ENCODE measurements at regions not wholly inside any gene's neighbourhood (a gene's known extent, or its start where the extent isn't known, plus 50 kb on each side); places are given as distances from the start of the nearest gene placed in this dataset.

DNA sequence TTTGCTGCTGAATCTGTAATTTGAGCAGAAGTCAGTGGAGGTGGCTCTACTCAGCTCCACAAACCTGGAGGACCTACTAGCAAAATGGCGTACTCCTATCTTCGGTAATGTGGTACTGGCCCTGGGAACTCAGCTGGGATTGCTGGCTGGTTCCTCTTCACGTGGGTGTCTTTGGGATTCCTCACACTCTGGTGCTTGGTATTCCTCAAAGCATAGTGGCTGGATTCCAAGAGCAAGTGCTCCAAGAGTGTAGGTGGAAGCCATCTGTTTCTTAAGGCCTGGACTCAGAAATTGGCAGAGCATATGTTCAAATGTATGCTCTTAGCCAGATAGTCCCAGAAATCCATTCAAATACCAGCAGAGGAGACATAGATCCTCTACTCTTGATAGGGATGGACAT lies 281.9 kb upstream of the CDH7 start:
- Histone ChIP-seq H2AK5ac (ENCODE audit: insufficient read length, low read length) (no peak overlapping the region), H3K9ac (ENCODE audit: extremely low read depth, insufficient read length, low read length) (no peak overlapping the region), H3K18ac (ENCODE audit: insufficient read length, low read depth, low read length) (no peak overlapping the region), H4K20me1 (ENCODE audit: control insufficient read depth, insufficient read depth, insufficient read length) (no peaks in the 10 kb centered on the region), H2AFZ (ENCODE audit: low read length) (no peak overlapping the region), H3K27me3 (ENCODE audit: insufficient read depth, low read length) (no peaks in the 10 kb centered on the region), H3K4ac (ENCODE audit: low read depth, low read length) (no peak overlapping the region), H3K23me2 (ENCODE audit: insufficient read length, low read depth, low read length, poor library complexity, severe bottlenecking) (no peaks in the 10 kb centered on the region), H3T11ph (ENCODE audit: low read length) (no peak overlapping the region), H3K56ac (ENCODE audit: insufficient read length, low read depth, low read length) (no peak overlapping the region), H3K27ac (ENCODE audit: insufficient read length, low read depth, low read length) (no peak overlapping the region), H2BK15ac (ENCODE audit: low read depth, low read length) (no peak overlapping the region), H4K5ac (ENCODE audit: insufficient read length, low read depth, low read length) (no peak overlapping the region), H4K91ac (ENCODE audit: insufficient read length, low read depth, low read length) (no peak overlapping the region), H3K23ac (ENCODE audit: insufficient read length, low read depth, low read length) (no peak overlapping the region), H2BK5ac (ENCODE audit: insufficient read length, low read length) (no peak overlapping the region), H2BK12ac (ENCODE audit: insufficient read length, low read depth, low read length) (no peak overlapping the region), H3K4me1 (ENCODE audit: insufficient read depth, low read length) (no peaks in the 10 kb centered on the region), H3K79me1 (ENCODE audit: insufficient read depth, low read depth, low read length, poor library complexity, severe bottlenecking) (no peaks in the 10 kb centered on the region), H4K8ac (replicated peaks; ENCODE audit: insufficient read length, low read depth, low read length) (no peak overlapping the region), H2BK20ac (ENCODE audit: low read depth, low read length, poor library complexity, severe bottlenecking) (no peak overlapping the region), H2BK120ac (ENCODE audit: low read depth, low read length, poor library complexity, severe bottlenecking) (no peak overlapping the region), H3K79me2 (ENCODE audit: insufficient read depth, low read length) (no peaks in the 10 kb centered on the region), H3K9me3 (ENCODE audit: control insufficient read depth, low read depth, low read length) (no peaks in the 10 kb centered on the region), H3K14ac (ENCODE audit: insufficient read depth, low read length) (no peak overlapping the region), H3K4me2 (ENCODE audit: insufficient read depth, insufficient read length, low read length) (no peak overlapping the region)
- H3K4me3 Mint-ChIP-seq: no peak overlapping the region
- H3K4me1 Mint-ChIP-seq: no peaks in the 10 kb centered on the region
- WGBS (ENCODE audit: extremely low coverage, insufficient read length, low lambda C conversion rate): no CpG with 5 or more reads among the region's 3 CpGs
- no peak for TF ChIP-seq CTCF (conservative IDR thresholded peaks at IDR 0.05)
- no peaks in the 10 kb centered on the region for H3K9me3 Mint-ChIP-seq
- no peaks in the 10 kb centered on the region for H3K27me3 Mint-ChIP-seq (ENCODE audit: low read depth)
- no peak for DNase-seq
- H3K27ac Mint-ChIP-seq: no peak overlapping the region
- no peaks in the 10 kb centered on the region for H3K36me3 Mint-ChIP-seq (ENCODE audit: insufficient read depth in 1 of 3, low read depth in 3 of 3)
